ENCODE measurements at regions not wholly inside any gene's neighbourhood (a gene's known extent, or its start where the extent isn't known, plus 50 kb on each side); places are given as distances from the start of the nearest gene placed in this dataset.

- no peak for DNase-seq (ENCODE audit: low read depth in 4 of 4, low spot score in 2 of 4)
These were observed 960.2 kb upstream of the EEF2KMT start for GRCh38 chr16:6057821-6058220.

- DNase-seq (ENCODE audit: low read depth in 4 of 4, low spot score in 2 of 4), result no peak
These were observed 950.4 kb upstream of the EEF2KMT start for GRCh38 chr16:6048017-6048416.

- no peak for DNase-seq (ENCODE audit: low read depth in 4 of 4, low spot score in 2 of 4)
These were observed 949.7 kb upstream of the EEF2KMT start for GRCh38 chr16:6047325-6047724.

- no peak for DNase-seq (ENCODE audit: low read depth in 4 of 4, low spot score in 2 of 4)
These were observed 941.5 kb upstream of the EEF2KMT start for GRCh38 chr16:6038941-6039645.

DNA sequence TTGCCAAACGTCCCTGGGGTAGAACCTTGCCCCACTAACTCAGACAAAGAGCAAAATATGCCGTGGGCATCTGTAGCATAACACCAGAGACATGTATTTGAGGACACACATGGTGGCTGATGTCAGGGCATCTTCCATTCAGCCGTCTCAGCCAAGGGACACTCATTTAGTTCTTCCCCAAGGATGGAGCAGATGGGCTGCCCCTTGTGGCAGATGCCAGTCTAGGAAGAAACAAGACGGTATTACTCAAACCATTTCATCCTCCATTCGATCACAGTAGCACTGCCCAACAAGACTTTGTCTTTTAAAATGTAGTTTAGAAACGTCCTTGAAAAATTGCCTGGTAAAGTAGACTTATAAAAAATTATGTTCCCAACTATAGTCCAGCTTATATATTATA is 937.6 kb upstream of the EEF2KMT start:
- no peak for DNase-seq (ENCODE audit: low read depth in 4 of 4, low spot score in 2 of 4)

- no peak for DNase-seq (ENCODE audit: low read depth in 4 of 4, low spot score in 2 of 4)
These were observed 936.9 kb upstream of the EEF2KMT start for GRCh38 chr16:6034511-6034910.

GRCh38 chr16:6032438-6032837 is 934.8 kb upstream of the EEF2KMT start:
- no peak for DNase-seq (ENCODE audit: low read depth in 4 of 4, low spot score in 2 of 4)

DNA sequence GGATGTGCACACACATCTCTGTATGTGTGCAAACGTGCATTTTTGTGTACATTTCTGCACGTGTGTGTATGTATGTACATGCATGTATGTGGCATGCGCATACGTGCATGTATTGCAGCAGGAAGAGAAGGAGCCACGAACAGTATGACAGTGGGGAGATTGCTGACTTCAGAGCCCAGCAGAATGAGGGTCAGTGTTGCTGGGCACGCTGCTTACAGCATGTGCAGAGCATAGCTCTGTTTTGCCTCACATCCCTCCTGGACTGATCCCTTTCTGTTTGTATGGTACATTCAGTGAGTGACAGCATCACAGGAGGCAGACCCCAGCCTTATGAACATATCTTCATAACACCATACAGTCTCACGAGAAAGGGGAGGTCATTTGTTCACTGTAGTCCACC is 934.0 kb upstream of the EEF2KMT start:
- no peak for DNase-seq (ENCODE audit: low read depth in 4 of 4, low spot score in 2 of 4)

GRCh38 chr16:6031102-6031501 is 933.5 kb upstream of the EEF2KMT start:
- no peak for DNase-seq (ENCODE audit: low read depth in 4 of 4, low spot score in 2 of 4)

- no peak for DNase-seq (ENCODE audit: low read depth in 4 of 4, low spot score in 2 of 4)
These were observed 930.1 kb upstream of the EEF2KMT start for GRCh38 chr16:6027733-6028132.

DNA sequence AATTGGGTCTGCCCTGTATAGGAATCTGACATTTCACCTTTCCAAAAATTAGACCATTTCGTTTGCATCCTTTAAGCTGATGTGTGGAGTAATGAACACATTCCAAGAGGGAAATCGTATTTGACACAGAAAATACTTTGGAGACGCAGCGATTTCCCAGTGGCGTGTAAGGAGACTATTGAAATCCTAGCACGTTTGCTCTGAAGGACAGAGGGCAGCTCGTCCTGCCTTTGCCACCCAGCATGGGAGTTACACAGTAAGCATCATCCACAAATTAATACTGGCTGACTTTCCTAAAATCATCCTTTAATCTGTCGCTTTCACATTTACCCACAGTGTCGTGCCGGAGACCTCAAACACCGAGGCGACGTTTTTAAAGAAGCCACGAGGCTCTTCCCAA is 925.9 kb upstream of the EEF2KMT start:
- no peak for DNase-seq (ENCODE audit: low read depth in 4 of 4, low spot score in 2 of 4)

DNA sequence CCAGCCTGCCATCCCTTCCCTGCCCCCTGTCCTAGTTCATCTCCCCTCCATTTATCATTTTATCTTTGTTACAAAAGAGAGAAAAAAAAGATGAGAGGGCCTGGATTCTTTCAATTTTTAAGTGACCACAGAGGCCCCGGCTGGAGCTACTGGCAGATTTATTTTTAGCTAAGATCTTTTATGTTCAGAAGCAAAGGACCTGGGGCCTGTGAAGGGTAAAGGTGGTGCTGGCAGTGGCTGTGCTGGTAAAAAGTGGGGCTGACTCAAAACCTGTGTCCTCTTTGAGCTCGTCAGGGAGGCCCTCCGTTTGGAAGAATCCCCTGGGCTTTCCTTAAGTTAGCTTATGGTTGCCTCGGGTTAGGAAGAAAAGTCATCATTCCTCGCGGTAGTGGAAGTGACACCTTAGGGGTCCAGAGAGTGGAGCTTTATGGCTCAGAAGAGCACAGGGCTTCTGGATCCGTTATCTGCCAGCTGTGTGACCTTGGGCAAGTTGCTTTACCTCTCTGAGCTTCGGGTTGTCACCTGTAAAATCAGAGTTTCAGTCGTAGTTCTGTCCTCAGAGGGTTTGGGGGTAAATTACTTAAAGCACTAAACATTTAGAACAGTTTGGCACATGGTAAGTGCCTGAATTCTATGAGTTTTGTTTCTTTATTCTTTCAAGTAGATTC is 923.8 kb upstream of the EEF2KMT start:
- DNase-seq (ENCODE audit: low read depth in 4 of 4, low spot score in 2 of 4), result no peak

- DNase-seq (ENCODE audit: low read depth in 4 of 4, low spot score in 2 of 4), result no peak
These were observed 922.8 kb upstream of the EEF2KMT start for GRCh38 chr16:6020162-6020985.

GRCh38 chr16:6019490-6019991 is 921.9 kb upstream of the EEF2KMT start:
- DNase-seq (ENCODE audit: low read depth in 4 of 4, low spot score in 2 of 4), result no peak

DNA sequence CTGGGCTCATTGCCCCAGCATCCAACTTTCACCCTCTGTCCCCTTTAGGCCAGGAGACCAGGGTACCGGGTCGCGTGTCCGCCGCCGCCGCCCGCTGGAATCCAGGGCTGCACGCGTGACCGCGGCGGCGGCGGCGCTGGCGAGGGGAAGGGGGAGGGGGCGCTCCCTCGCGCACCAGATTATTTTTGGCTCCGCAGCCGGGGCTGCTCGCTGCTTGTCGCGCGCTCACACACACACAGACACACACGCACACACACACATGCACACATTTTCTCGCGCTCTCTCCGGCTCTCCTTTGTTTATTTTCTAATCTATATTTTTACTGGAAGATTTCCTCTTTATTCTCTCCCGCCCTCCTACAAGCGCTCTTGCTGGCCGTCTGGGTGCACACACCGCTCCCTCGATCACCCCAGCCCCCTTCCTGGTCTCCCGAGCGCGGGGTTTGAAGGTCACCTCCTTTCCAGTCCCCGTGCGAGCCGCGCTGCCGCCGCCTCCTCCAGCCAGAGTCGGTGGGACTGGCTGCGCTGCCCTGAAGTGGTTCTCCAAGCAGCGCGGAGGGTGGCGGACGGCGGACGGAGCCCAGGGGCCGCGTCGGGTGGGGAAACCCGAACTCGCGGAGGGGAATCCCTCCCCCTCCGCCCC is 921.4 kb upstream of the EEF2KMT start:
- DNase-seq (ENCODE audit: low read depth in 4 of 4, low spot score in 2 of 4), result no peak

- no peak for DNase-seq (ENCODE audit: low read depth in 4 of 4, low spot score in 2 of 4)
These were observed 919.1 kb upstream of the EEF2KMT start for GRCh38 chr16:6016530-6017184.

DNA sequence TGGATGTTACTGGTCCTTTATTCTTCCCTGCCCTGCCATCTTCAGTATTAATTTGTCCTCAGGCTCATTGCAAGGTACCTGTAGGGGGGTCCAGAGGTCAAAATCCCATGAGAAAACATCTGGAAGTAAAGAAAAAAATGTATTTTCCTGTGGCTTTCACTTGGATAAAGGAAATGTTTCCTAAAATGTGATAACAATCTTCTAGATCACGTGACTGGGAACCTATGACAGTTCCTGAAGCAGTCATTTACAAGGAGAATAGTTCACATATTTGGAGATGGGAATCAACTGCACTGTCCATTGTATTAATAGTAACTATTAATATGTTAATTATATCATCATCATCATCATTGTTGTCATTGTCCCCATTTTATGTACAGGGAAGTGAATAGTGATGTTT is 915.1 kb upstream of the EEF2KMT start:
- no peak for DNase-seq (ENCODE audit: low read depth in 4 of 4, low spot score in 2 of 4)

GRCh38 chr16:6009151-6009550 is 911.6 kb upstream of the EEF2KMT start:
- DNase-seq (ENCODE audit: low read depth in 4 of 4, low spot score in 2 of 4), result no peak

DNA sequence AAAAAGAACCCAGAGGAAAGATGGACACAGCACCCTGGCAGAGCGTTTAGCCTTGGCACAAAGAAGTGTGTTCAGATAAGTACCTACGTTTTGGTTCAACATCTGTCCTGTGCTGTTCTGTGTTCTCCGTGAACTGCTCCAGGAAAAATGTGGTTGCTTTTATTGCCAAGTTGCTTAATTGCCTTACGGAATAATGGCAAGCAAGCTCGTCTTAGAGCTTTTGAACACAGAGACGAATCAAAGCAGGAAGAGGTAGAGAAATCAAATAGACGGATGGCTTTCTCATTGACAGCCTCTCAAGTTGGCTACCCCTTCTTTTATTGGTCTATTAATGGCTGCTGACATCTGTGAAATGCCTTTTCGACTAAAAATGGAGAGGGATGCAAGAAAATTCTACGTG is 911.1 kb upstream of the EEF2KMT start:
- no peak for DNase-seq (ENCODE audit: low read depth in 4 of 4, low spot score in 2 of 4)

GRCh38 chr16:5993356-5993755 is 895.8 kb upstream of the EEF2KMT start:
- no peak for DNase-seq (ENCODE audit: low read depth in 4 of 4, low spot score in 2 of 4)

Measured in left renal cortex interstitium (tissue), 4 donors.